Thymus (tissue), 11 donors: ENCODE measurements at regions not wholly inside any gene's neighbourhood (a gene's known extent, or its start where the extent isn't known, plus 50 kb on each side); places are given as distances from the start of the nearest gene placed in this dataset.
"Not testable (repeated sequence)": the region's sequence is repeated elsewhere in the genome, so short reads cannot be mapped to it uniquely, and the experiment has no call there.

Source experiments
- DNase-seq, 9 donors: peaks; one replicate each; pipeline ENCODE4 v3.0.0-alpha.2; 2013; ENCODE audit warnings: low spot score in 9 of 9, low read depth in 6 of 9, missing footprints in 1 of 9
- H3K27ac ChIP-seq, 2 donors: one replicate each; pipeline ENCODE4 v1.5.1; 2013; ENCODE audit warnings: control low read depth in 1 of 2, low read depth in 1 of 2, low read length in 1 of 2, mild to moderate bottlenecking in 1 of 2, moderate library complexity in 1 of 2
- H3K27me3 ChIP-seq, 2 donors: one replicate each; pipeline ENCODE4 v1.5.1; 2013; ENCODE audit warnings: low read length in 1 of 2; ENCODE audit not compliant: control insufficient read depth in 2 of 2, insufficient read depth in 1 of 2
- H3K36me3 ChIP-seq, 2 donors: one replicate each; pipeline ENCODE4 v1.5.1; 2013; ENCODE audit warnings: low read length in 1 of 2, mild to moderate bottlenecking in 1 of 2, moderate library complexity in 1 of 2; ENCODE audit not compliant: control insufficient read depth in 2 of 2, insufficient read depth in 2 of 2
- H3K4me1 ChIP-seq, 2 donors: one replicate each; pipeline ENCODE4 v1.5.1; 2013; ENCODE audit warnings: low read length in 2 of 2; ENCODE audit not compliant: control insufficient read depth in 2 of 2, insufficient read depth in 2 of 2
- H3K4me3 ChIP-seq, 2 donors: one replicate each; pipeline ENCODE4 v1.5.1; 2013; ENCODE audit warnings: low read length in 2 of 2, control low read depth in 1 of 2, mild to moderate bottlenecking in 1 of 2
- H3K9me3 ChIP-seq, 2 donors: one replicate each; pipeline ENCODE4 v1.5.1; 2013; ENCODE audit warnings: low read length in 1 of 2, mild to moderate bottlenecking in 1 of 2; ENCODE audit not compliant: control insufficient read depth in 2 of 2, insufficient read depth in 1 of 2
- WGBS: extraction: QIAGEN DNeasy Blood & Tissue Kit; methylation state at CpG from one replicate; pipeline ENCODE4 v1.1.7; 2013; 5-methylcytosine and 5-hydroxymethylcytosine counted together
- donor health status: healthy.

DNA sequence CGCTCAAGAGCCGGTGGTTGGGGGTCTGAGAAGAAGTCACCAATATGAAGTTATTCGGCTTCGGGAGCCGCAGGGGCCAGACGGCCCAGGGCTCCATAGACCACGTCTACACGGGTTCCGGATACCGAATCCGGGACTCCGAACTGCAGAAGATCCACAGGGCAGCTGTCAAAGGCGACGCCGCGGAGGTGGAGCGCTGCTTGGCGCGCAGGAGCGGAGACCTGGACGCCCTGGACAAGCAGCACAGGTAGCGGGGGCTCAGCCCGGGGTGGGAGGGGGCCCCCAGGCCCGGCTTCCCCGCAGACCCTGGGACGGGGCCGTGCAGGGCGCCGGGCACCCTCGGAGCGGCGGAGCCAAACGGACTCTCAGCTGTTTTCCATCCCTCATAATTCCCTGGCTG is 867.9 kb downstream of the SPATA31A1 start:
- 1% methylated on average over 16 of the region's 33 CpGs for WGBS
- H3K4me3 ChIP-seq, H3K27me3 ChIP-seq, H3K36me3 ChIP-seq, H3K9me3 ChIP-seq, H3K27ac ChIP-seq, DNase-seq, H3K4me1 ChIP-seq: not testable (repeated sequence)
